C4-2B (cell line): ENCODE measurements at regions not wholly inside any gene's neighbourhood (a gene's known extent, or its start where the extent isn't known, plus 50 kb on each side); places are given as distances from the start of the nearest gene placed in this dataset.

Experiments used
- CTCF ChIP-seq: fragments of 450-650 bp; conservative IDR thresholded peaks from 2 replicates; pipeline ENCODE4 v1.5.1; 2017; ENCODE audit warnings: mild to moderate bottlenecking
- ZFX ChIP-seq: fragments of 450-650 bp; IDR thresholded peaks from 2 replicates; pipeline ENCODE4 v1.6.1; 2017

DNA sequence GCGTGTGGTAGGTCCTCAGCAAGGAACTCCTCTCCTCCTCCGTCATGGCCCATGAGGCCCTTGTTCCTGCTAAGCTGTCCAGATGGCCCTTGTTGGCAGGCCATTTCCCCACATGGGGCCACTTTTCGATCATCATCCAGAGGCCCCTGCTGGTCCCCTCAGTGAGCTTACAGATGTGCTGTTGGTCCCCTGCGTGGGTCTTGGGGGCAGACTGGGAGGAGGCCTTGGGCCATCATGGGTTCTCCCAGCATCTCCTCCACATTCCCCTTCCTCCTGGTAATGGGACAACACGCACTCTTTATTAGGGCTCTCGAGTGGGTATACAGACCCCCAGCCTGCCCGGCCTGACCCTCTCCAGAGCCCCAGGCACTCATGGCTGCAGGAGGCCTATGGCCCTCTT, 114.7 kb downstream of the BEGAIN start:
- TF ChIP-seq CTCF (no peak), ZFX (no peak)
